ENCODE measurements at regions not wholly inside any gene's neighbourhood (a gene's known extent, or its start where the extent isn't known, plus 50 kb on each side); places are given as distances from the start of the nearest gene placed in this dataset.

GRCh38 chr15:93314245-93314644, 225.2 kb upstream of the RGMA start:
- TF ChIP-seq REST (IDR thresholded peaks at IDR 0.05; ENCODE audit: low read depth) (no peak), RAD21 (IDR thresholded peaks at IDR 0.05; ENCODE audit: low read depth) (no peak)
